Lower leg skin (tissue), 3 donors: ENCODE measurements at regions not wholly inside any gene's neighbourhood (a gene's known extent, or its start where the extent isn't known, plus 50 kb on each side); places are given as distances from the start of the nearest gene placed in this dataset.

Source experiments
- CTCF ChIP-seq, 3 donors: fragments of 450-650 bp; IDR thresholded peaks; one replicate each; pipeline ENCODE4 v1.5.1; 2016; ENCODE audit warnings: antibody characterized with exemption in 3 of 3, mild to moderate bottlenecking in 3 of 3, moderate library complexity in 2 of 3
- POLR2A ChIP-seq, 2 donors: fragments of 450-650 bp; IDR thresholded peaks; one replicate each; pipeline ENCODE4 v1.6.1; 2016 to 2017; ENCODE audit warnings: antibody characterized with exemption in 2 of 2, mild to moderate bottlenecking in 1 of 2, moderate library complexity in 1 of 2

- TF ChIP-seq CTCF (IDR thresholded peaks at IDR 0.05) (no peak), POLR2A (IDR thresholded peaks at IDR 0.05) (no peak)
These were observed 223.9 kb upstream of the MIR17HG start for GRCh38 chr13:91123456-91124127.
